ENCODE measurements at regions not wholly inside any gene's neighbourhood (a gene's known extent, or its start where the extent isn't known, plus 50 kb on each side); places are given as distances from the start of the nearest gene placed in this dataset.

DNA sequence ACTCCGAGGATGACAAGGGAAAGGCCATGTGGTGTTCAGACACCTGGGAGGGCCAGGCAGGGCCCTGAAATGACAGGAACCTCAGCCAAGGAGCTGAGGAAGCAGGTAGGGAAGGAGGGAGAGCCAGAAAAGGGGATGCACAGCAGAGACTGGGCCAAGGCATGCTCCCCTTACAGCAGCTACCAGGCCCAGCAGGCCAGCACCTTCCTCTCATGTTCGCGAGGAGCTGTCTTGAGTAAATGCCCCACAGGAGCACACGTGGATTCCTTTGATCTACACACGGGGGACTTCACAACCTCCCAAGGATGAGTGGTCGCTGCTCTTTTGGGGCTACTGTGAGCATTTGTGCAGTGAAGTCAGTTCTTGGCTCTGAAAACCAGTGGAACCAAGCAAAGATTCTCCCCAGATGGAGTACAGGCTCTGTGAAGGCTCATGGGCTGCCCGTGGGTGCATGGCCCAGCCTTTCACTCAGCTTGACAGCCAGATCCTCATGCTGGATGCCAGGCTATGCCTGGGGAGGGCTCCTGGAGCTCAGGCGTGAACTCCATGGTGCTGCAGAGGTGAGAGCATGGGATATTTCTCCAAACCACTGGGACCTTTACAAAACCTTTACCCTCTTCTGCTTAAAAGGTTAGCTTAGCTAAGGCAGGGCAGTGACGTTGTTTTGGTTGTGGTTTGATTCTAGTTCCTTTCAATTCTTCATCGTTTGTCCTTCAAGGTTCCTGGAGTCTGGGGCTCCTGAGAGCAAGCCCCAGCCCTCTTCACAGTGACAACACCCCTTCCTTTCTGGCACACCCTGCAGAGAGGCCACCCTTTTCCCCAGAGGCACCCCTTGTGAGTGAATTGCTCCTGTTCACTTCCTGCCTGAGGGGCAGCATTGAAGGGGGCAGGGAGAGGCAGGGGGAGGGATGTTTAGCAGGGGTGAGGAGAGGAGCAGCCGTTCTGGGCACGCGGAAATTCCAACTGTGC, 74.2 kb upstream of the ZPBP start:
- H3K9ac ChIP-seq, result no peak overlapping the region
- TF ChIP-seq TEAD4 (IDR thresholded peaks at IDR 0.05; ENCODE audit: borderline replicate concordance, insufficient read depth) (no peak), RAD21 (IDR thresholded peaks at IDR 0.05; ENCODE audit: low read length) (no peak), TAF1 (IDR thresholded peaks at IDR 0.05; ENCODE audit: borderline replicate concordance, low read depth, low read length) (no peak), JUND (IDR thresholded peaks at IDR 0.05) (no peak), PBX3 (IDR thresholded peaks at IDR 0.05) (no peak), NFIC (IDR thresholded peaks at IDR 0.05; ENCODE audit: borderline replicate concordance) (no peak)
- ChIA-PET POLR2A (no interaction called here), CTCF (interaction anchor here (0.6 to 1.0 kb wide), 3 partner anchors 16 to 250 kb away, joined by 3 to 4 read pairs (median 3); no protein-coding TSS in a partner anchor)
- H2AFZ ChIP-seq (ENCODE audit: low read depth), result no peak overlapping the region
- no peaks in the 10 kb centered on the region for H3K9me2 ChIP-seq
- no peak overlapping the region for H3K27ac ChIP-seq (ENCODE audit: low read depth in 2 of 2, low read length in 1 of 2)
- no peak overlapping the region for H3K4me3 ChIP-seq (ENCODE audit: low read depth in 2 of 2, low read length in 1 of 2)
- WGBS (ENCODE audit: low lambda C conversion rate), result 32% methylated on average over 11 of the region's 13 CpGs
- no peak overlapping the region for H3K4me2 ChIP-seq
- no peaks in the 10 kb centered on the region for H3K9me3 ChIP-seq
- DNase-seq, result no peak
- H3K36me3 ChIP-seq (replicated peaks in 1 of 2; ENCODE audit: control insufficient read depth in 1 of 2, insufficient read depth in 2 of 2, low read length in 1 of 2), result no peaks in the 10 kb centered on the region
- no peaks in the 10 kb centered on the region for H3F3A ChIP-seq (replicated peaks; ENCODE audit: insufficient read depth)
- no peaks in the 10 kb centered on the region for H3K79me2 ChIP-seq (ENCODE audit: insufficient read depth)
- no peaks in the 10 kb centered on the region for H3K27me3 ChIP-seq (ENCODE audit: insufficient read depth)
- H4K20me1 ChIP-seq (ENCODE audit: insufficient read depth), result no peaks in the 10 kb centered on the region
- no peaks in the 10 kb centered on the region for H3K4me1 ChIP-seq (ENCODE audit: control insufficient read depth in 1 of 2, insufficient read depth in 2 of 2, low read depth in 1 of 2, low read length in 1 of 2)

DNA sequence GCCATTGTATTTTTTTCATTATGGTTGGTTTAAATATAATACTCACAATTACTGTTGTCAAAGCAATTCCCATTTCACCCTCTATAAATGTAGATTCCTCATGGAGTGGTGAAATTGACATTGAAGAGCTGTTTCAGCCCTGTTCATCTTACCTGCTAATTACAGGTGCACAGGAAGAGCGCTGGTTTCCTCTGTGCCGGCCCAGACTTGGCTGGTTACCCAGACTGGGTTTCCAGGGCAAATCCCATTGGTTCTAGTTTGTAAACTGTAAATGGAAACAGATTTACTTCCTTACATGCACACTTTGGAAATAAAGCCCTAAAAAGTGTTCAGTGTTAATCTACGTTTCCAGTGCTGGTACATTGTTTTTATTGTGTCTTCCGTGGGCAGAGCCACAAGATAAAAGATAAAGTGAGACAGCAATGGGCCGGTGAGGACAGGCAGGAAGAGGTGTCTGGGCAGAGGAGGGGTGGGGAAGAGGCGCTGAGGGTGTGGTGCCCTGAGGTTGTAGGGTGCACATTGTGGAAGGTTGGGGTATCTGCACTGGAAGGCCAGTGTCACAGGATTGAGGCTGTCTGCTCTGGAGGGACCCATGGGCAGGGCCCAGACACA, 71.6 kb upstream of the ZPBP start:
- WGBS (ENCODE audit: low lambda C conversion rate), result 32% methylated on average over 6 of the region's 6 CpGs
- Histone ChIP-seq H2AFZ (ENCODE audit: low read depth) (no peak overlapping the region), H3K27ac (ENCODE audit: low read depth in 2 of 2, low read length in 1 of 2) (no peak overlapping the region), H3K4me3 (ENCODE audit: low read depth in 2 of 2, low read length in 1 of 2) (no peak overlapping the region), H3K9me2 (no peaks in the 10 kb centered on the region), H3F3A (replicated peaks; ENCODE audit: insufficient read depth) (no peaks in the 10 kb centered on the region), H3K79me2 (ENCODE audit: insufficient read depth) (no peaks in the 10 kb centered on the region), H3K27me3 (ENCODE audit: insufficient read depth) (no peaks in the 10 kb centered on the region), H3K9me3 (no peaks in the 10 kb centered on the region), H3K36me3 (replicated peaks in 1 of 2; ENCODE audit: control insufficient read depth in 1 of 2, insufficient read depth in 2 of 2, low read length in 1 of 2) (no peaks in the 10 kb centered on the region), H3K4me2 (no peak overlapping the region), H4K20me1 (ENCODE audit: insufficient read depth) (no peaks in the 10 kb centered on the region), H3K4me1 (ENCODE audit: control insufficient read depth in 1 of 2, insufficient read depth in 2 of 2, low read depth in 1 of 2, low read length in 1 of 2) (no peaks in the 10 kb centered on the region), H3K9ac (no peak overlapping the region)
- ChIA-PET CTCF (interaction anchor here (1.6 kb wide), 1 partner anchor 15 kb away, joined by 4 read pairs; no protein-coding TSS in a partner anchor), POLR2A (no interaction called here)
- DNase-seq, result no peak
- no peak for TF ChIP-seq IRF3 (IDR thresholded peaks at IDR 0.05; ENCODE audit: low read depth, low read length)
- TF ChIP-seq SMC3 (IDR thresholded peaks at IDR 0.05; ENCODE audit: low read depth, low read length), result no peak
- TF ChIP-seq PBX3 (IDR thresholded peaks at IDR 0.05), result no peak
- no peak for TF ChIP-seq TAF1 (IDR thresholded peaks at IDR 0.05; ENCODE audit: borderline replicate concordance, low read depth, low read length)
- no peak for TF ChIP-seq GABPA (IDR thresholded peaks at IDR 0.05; ENCODE audit: low read depth)
- TF ChIP-seq NRF1 (IDR thresholded peaks at IDR 0.05; ENCODE audit: low read depth, low read length), result no peak
- no peak for TF ChIP-seq ELF1 (IDR thresholded peaks at IDR 0.05)
- TF ChIP-seq USF1 (IDR thresholded peaks at IDR 0.05; ENCODE audit: borderline replicate concordance, low read depth), result no peak
- TF ChIP-seq YY1 (IDR thresholded peaks at IDR 0.05; ENCODE audit: low read depth), result no peak
- no peak for TF ChIP-seq TCF12 (IDR thresholded peaks at IDR 0.05)
- TF ChIP-seq MEF2A (IDR thresholded peaks at IDR 0.05; ENCODE audit: borderline replicate concordance, low read depth), result no peak
